GM18858 (cell line): ENCODE measurements at regions not wholly inside any gene's neighbourhood (a gene's known extent, or its start where the extent isn't known, plus 50 kb on each side); places are given as distances from the start of the nearest gene placed in this dataset.
"Not testable (repeated sequence)": the region's sequence is repeated elsewhere in the genome, so short reads cannot be mapped to it uniquely, and the experiment has no call there.

Experiments
- ATAC-seq: cut with Tn5 transposase; IDR thresholded peaks from one replicate; pipeline ENCODE4 v1.9.1; 2021; ENCODE audit not compliant: unreplicated experiment

- ATAC-seq = no peak
Measured at GRCh38 chr10:7108141-7108540, 302.7 kb downstream of the SFMBT2 start.

- ATAC-seq = no peak
Measured at GRCh38 chr10:7107285-7107684, 303.5 kb downstream of the SFMBT2 start.

GRCh38 chr10:7104379-7104778, 306.5 kb downstream of the SFMBT2 start:
- ATAC-seq = not testable (repeated sequence)

GRCh38 chr10:7102557-7103349, 308.1 kb downstream of the SFMBT2 start:
- peak; percentile 73 for ATAC-seq

GRCh38 chr10:7102084-7102483, 308.8 kb downstream of the SFMBT2 start:
- no peak for ATAC-seq

DNA sequence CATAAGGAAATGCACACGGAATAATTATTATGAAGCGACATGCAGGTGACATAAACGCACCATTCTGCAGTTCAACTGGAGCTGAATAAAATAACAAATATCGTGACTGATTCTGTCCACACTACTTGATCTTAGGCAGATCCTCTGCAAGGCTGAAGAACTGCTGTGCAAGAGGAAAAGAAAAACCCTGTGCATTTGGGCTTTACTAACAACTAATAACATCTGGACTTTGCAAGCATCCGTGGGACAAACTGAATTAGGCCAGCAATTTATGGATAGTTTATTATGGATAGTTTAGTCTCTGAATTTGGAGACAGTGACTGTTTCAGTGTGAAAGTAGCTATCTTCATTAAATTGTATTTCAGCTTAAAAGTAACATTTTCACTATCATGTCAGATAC, 309.4 kb downstream of the SFMBT2 start:
- no peak for ATAC-seq

DNA sequence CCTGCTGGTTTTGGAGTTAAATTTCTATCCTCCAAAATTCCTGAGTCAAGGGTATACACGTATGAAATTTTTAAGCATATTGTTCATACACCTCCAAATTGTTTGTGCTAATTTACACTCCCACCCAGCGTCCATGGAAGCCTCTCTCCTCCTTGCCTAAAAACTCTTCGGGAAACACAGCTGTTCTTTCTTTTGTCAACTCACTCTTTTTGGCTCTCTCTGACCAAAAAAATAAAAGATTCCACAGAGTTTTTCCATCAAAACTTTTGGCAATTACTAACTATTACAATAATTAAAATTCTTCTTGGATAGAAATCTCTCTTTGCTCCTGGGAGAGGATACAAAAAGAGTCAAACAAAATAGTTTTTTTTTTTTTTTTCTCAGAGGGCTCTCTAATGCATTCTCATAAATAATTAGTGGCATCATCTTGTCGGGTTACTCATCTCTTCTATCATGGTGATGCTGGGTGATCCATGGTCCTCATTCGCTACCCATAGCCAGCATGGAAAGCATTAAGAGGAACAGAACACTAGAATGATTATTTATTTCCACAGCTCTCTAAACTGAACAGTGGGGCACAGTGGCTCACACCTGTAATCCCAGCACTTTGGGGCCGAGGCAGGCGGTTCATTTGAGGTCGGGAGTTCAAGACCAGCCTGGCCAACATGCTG, 310.7 kb downstream of the SFMBT2 start:
- ATAC-seq = no peak

DNA sequence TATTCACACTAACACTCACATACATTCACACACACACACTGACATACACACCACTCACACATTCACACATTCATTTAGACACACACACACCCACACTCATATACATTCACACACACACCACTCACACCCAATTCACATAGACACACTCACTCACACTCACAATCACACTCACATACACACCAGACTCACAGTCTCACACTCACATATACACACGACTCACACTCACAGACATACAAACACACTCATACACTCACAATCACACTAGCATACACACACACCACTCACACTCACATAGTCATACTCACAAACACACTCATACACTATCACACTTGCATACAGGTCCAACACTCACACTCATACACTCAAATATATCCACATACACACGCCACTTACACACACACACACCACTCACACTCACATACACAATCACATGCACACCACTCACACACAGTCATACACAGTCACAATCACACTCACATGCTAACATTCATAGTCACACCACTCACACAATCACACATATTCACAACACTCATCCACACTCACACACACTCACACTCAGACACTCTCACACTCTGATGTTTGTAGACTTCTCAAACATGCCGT, 312.6 kb downstream of the SFMBT2 start:
- no peak for ATAC-seq

- no peak for ATAC-seq
Measured at GRCh38 chr10:7094781-7095180, 316.1 kb downstream of the SFMBT2 start.

- ATAC-seq = no peak
Measured at GRCh38 chr10:7093368-7093767, 317.5 kb downstream of the SFMBT2 start.

DNA sequence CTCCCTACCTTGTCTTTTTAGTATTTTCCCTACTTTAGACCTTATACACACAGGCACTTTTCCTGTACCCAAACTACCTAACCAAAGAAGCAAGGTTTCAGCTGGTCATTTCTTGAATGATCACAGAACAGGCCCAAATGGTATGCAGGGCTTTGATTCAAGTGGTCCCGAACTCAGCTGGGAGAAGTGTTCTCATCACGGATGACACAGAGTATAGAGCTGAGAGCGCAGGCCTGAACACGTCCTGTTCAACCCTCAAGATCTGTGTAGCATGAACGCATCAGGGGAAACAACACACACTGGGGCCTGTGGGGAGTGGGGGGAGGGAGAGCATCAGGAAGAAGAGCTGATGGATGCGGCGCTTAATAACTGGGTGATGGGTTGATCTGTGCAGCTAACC, 318.2 kb downstream of the SFMBT2 start:
- no peak for ATAC-seq

DNA sequence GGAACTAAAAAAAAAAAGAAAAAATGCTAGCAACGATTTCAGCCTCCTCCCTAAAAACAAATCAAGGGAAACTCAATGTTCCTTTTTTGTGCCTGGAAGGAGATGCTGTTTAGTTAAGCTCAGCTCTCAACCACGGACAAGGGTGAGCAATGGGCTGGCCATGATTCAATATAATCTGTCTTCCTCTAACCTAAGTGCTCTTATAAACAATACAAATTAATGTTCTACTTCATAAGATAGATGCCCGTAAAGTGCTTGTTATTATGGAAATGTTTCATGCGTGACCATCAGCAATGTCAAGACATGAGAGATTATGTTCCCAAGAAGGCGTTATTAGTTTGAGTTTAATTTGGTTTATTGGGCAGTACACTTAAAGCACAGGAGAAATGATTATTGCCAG, 320.3 kb downstream of the SFMBT2 start:
- ATAC-seq = no peak

- no peak for ATAC-seq
Measured at GRCh38 chr10:7085913-7086589, 324.8 kb downstream of the SFMBT2 start.

DNA sequence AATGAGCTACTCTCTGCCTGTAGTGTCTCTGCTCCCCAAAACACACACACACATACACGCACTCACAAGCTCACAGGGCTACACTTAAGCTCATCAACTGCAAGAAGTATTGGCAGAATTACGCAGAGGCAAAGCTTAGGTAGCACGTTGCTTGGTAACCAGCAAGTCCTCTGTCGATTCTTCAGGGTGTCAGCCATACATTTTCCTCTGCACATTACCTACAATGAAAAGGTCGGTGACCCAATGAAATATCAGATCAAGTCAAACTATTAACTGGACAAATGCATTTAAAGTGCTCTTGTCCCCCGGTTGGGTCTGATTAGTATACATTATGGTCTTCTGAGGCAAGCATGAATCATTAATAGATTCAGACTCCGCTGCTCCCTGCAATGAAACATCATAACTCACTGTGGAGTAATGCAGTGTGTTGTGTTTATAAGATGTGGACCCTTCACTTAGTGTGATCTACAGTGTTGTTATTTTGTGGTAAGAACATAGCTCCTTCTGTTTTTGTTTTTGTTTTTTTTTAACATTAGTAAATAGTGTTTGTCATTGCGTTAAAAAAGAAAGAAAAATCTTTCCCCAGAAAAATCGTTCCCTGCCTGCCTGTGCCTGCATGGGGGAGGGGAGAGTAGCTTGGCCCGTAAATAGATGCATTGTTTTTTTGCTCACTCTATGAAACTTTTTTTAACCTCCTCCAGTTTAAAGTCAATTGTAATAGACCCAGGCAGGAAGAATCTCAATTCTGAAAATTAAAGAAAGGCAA, 325.5 kb downstream of the SFMBT2 start:
- no peak for ATAC-seq

- no peak for ATAC-seq
Measured at GRCh38 chr10:7084280-7085005, 326.4 kb downstream of the SFMBT2 start.

DNA sequence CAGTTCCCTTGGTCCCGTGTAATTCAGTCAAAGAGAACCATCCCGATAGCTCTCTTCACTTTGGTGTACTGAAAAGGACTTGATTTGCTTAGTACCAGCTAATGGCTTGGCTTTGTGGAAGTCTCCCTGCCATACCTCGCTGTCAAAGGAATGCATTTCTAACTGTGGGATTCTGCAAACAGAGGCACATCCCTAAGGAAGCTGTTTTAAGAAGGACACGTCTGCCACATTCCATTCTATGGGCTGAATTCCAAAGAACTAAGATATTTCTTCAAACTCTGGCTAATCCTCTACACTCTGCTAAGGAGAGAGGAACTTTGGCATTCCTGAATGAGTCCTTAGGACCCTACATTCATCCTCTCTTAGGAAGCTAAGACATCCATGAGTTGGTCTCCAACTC, 327.9 kb downstream of the SFMBT2 start:
- ATAC-seq = no peak

GRCh38 chr10:7077880-7078279, 333.0 kb downstream of the SFMBT2 start:
- no peak for ATAC-seq

- no peak for ATAC-seq
Measured at GRCh38 chr10:7075851-7076250, 335.0 kb downstream of the SFMBT2 start.

GRCh38 chr10:7075110-7075509, 335.7 kb downstream of the SFMBT2 start:
- no peak for ATAC-seq

DNA sequence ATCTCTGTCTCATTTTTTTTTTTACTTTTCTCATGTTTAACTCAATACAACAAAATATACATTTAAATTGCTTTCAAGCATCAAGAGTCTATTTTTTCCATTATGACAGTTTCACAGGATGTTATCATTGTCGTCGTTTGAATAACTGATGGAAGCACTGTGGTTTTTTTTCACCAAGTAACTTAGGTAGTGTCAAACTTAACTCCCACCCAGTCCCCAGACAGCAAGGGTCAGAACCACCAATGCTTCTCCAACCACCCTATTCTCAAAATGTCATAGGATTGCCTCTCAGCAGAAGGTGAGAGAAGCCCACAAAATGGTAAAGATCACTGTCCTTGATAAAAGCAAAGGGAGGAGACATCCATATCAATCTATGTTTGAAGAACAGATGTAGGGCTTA, 339.4 kb downstream of the SFMBT2 start:
- no peak for ATAC-seq
